LNCAP (cell line): ENCODE measurements at regions not wholly inside any gene's neighbourhood (a gene's known extent, or its start where the extent isn't known, plus 50 kb on each side); places are given as distances from the start of the nearest gene placed in this dataset.

Source experiments
- TF ChIP-seq, protein P1 (sequence below): fragments of 450-650 bp; IDR thresholded peaks from 2 replicates; pipeline ENCODE4 v1.5.1; 2017; ENCODE audit warnings: mild to moderate bottlenecking

DNA sequence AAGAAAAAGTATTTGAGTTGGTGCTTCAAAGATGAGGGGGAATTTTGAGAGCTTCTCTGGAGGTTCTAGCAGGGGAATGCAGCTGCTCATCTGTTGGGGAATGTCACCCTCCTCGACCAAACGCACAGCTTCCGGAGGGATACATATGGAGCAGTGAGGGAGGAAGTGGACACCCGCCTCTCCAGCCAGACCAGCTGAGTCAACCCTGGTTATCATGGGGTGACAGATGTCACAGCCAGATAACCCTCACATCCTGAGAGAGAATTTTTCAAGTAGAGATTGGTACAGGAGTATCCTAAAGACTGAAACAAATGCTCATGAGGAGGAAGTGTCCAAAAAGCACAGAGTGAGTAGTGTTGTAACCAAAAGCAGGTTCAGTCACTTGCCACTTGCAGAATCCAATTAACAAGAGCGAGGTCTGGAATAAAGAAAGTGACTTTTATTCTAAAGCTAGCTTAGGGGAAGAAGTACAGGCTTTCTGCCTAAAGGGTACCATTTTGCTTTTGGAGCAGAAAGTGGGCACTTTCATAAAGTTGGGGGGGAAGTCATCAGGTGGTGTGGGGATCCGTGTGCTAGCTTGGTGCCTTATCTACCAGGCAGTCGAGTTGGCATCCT lies 395.2 kb downstream of the RAD51AP2 start:
- TF ChIP-seq, protein P1, sequence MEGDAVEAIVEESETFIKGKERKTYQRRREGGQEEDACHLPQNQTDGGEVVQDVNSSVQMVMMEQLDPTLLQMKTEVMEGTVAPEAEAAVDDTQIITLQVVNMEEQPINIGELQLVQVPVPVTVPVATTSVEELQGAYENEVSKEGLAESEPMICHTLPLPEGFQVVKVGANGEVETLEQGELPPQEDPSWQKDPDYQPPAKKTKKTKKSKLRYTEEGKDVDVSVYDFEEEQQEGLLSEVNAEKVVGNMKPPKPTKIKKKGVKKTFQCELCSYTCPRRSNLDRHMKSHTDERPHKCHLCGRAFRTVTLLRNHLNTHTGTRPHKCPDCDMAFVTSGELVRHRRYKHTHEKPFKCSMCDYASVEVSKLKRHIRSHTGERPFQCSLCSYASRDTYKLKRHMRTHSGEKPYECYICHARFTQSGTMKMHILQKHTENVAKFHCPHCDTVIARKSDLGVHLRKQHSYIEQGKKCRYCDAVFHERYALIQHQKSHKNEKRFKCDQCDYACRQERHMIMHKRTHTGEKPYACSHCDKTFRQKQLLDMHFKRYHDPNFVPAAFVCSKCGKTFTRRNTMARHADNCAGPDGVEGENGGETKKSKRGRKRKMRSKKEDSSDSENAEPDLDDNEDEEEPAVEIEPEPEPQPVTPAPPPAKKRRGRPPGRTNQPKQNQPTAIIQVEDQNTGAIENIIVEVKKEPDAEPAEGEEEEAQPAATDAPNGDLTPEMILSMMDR = no peak

DNA sequence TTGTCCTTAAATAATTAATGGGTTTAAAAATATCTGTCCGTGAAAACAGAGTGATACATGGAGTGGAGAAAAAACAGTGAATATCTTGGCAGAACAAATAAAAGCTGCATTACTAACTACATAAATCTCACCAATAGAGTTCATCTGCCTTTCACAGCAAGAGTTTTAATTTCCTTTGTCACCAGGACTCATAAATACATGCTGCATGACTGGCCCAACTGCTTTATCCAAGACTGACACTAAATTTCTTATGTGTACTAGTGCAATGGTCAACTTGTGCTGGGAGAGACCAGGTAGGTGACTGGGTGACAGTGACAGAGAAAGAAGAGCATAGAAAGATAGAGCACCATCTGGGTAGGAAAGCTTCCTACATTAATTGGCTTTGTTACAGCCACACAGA lies 402.8 kb downstream of the RAD51AP2 start:
- TF ChIP-seq, protein P1 = no peak

DNA sequence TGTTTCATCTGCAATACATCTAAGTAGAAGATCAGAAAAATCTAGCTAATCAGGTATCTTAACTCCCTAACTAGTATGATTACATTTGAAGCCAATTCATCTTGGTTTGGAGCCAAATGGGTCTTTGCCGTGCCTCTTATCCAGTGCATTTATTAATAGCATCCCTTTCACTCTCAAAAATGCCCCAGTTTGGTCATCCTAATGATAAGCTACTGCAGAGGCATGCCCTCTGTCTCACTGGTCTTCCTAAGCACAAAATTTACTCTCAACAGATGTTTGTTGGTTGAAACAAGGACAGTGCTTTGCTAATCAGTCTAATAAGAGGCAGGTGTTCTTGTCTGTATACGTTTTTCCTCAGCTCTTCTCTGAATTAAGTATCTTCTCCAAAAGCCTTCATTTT lies 403.2 kb downstream of the RAD51AP2 start:
- TF ChIP-seq, protein P1 = no peak

DNA sequence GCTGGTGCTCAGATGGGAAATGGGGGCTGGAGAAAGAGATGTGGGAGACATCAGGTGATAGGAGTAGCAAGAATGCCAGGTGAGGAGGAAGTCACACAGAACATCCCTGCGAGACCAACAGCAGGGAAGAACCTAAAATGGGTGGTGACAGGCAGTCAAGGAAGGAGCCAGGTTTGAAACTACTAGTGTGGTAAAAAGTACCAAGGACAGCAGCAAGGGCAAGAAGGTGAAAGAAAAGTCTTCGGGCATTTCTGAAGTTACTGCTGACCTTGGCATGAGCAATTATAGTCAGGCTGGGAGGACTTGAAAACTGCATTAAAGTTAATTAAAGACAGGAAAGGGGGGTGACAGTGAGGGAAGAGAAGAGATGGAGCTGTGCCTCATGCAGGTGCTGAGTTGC lies 410.4 kb downstream of the RAD51AP2 start:
- TF ChIP-seq, protein P1 = no peak

DNA sequence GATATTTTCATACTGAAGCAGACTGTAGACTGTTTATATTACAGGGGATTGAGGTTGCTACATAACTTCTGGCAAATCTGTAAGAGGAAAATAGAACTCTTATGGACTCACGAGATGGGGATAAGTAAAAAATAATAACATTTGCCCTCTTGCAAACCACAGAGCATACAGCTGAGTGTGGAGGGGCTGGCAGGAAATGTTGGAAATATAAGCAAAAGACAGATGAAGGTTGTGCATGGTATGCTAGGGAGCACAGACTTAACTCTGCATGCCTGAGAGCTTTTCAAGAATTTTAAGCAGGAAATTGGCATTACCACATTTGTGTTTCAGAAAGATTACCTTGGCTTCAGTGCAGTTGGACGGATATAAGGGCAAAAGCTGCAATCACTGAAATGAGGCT lies 411.1 kb downstream of the RAD51AP2 start:
- TF ChIP-seq, protein P1 = no peak

DNA sequence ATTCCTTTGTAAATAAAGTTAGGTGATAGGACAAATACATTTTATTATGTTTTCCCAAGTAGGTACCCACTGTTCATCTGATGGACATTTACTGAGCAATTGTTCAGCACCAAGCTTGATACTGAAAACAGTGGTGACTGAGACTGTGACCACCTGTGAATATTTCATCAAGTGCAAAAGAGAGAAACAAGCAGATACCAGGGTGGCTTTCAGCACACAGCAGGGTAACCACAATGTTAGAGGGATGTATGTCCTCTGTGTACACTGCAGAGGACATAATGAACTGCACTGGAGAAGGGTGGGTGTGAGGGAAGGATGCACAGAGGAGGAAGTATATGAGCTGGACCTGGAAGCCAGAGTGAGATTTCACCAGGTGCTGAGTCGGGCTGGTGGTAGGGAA lies 411.8 kb downstream of the RAD51AP2 start:
- TF ChIP-seq, protein P1 = no peak

DNA sequence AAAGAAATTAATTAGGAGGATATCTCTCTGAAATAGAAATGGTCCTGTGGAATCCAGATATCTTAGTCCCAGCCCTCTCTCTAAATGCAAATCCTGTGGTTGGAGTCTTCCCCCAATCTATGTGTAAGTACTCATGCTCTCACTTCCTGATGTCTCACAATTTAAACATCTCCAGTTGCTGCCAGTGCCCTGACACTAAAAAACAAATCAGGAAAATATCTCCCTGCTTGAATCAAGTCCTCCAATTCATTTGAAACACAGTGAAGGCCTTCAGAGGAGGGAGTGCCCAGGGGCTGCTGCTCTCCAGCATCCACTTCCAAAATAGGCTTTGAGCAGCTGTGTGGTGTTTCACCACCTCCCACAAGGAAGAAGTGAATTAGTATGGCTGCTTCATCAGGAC lies 413.8 kb downstream of the RAD51AP2 start:
- TF ChIP-seq, protein P1 = no peak

DNA sequence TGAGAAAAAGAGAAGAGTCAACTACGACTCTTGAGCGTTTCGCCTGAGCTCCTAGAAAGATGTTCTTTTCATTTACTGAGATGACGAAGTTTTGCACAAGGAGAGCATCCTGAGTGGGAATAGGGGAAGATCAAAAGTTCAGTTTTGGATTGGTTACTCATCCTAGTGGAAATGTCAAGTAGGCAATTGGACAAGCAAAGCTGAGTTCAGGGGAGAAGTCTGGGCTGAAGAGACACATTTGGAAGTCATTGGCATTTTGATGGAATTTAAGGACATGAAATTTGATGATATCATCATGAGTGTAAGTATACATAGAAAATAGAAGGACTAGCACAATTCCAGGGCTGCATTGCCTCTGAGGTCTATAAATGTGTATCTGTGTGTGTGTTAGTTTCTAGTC lies 416.6 kb downstream of the RAD51AP2 start:
- TF ChIP-seq, protein P1 = no peak
